Right kidney (tissue), 1 donor: ENCODE measurements at regions not wholly inside any gene's neighbourhood (a gene's known extent, or its start where the extent isn't known, plus 50 kb on each side); places are given as distances from the start of the nearest gene placed in this dataset.
"Not testable (repeated sequence)": the region's sequence is repeated elsewhere in the genome, so short reads cannot be mapped to it uniquely, and the experiment has no call there.

ENCODE experiments used
- DNase-seq: peaks from one replicate; pipeline ENCODE4 v3.0.0-alpha.2; 2016

GRCh38 chr10:6721964-6722615 is 142.0 kb upstream of the PRKCQ start:
- no peak for DNase-seq

GRCh38 chr10:6721480-6721879 is 141.4 kb upstream of the PRKCQ start:
- peak; percentile 25 for DNase-seq

- no peak for DNase-seq
Measured at GRCh38 chr10:6719561-6719960, 139.5 kb upstream of the PRKCQ start.

GRCh38 chr10:6718550-6718949 is 138.5 kb upstream of the PRKCQ start:
- no peak for DNase-seq

- no peak for DNase-seq
Measured at GRCh38 chr10:6716516-6716915, 136.4 kb upstream of the PRKCQ start.

- no peak for DNase-seq
Measured at GRCh38 chr10:6713716-6714115, 133.6 kb upstream of the PRKCQ start.

GRCh38 chr10:6713120-6713519 is 133.0 kb upstream of the PRKCQ start:
- no peak for DNase-seq

- no peak for DNase-seq
Measured at GRCh38 chr10:6711881-6712280, 131.8 kb upstream of the PRKCQ start.

- no peak for DNase-seq
Measured at GRCh38 chr10:6711408-6711841, 131.3 kb upstream of the PRKCQ start.

GRCh38 chr10:6707352-6707751 is 127.3 kb upstream of the PRKCQ start:
- no peak for DNase-seq

GRCh38 chr10:6706725-6707124 is 126.6 kb upstream of the PRKCQ start:
- no peak for DNase-seq

- DNase-seq: no peak
Measured at GRCh38 chr10:6704896-6705295, 124.8 kb upstream of the PRKCQ start.

GRCh38 chr10:6702833-6703232 is 122.8 kb upstream of the PRKCQ start:
- DNase-seq: not testable (repeated sequence)

GRCh38 chr10:6702030-6702429 is 122.0 kb upstream of the PRKCQ start:
- DNase-seq: no peak

- no peak for DNase-seq
Measured at GRCh38 chr10:6701289-6701688, 121.2 kb upstream of the PRKCQ start.

GRCh38 chr10:6700066-6700465 is 120.0 kb upstream of the PRKCQ start:
- no peak for DNase-seq

GRCh38 chr10:6699336-6699735 is 119.3 kb upstream of the PRKCQ start:
- no peak for DNase-seq

- DNase-seq: no peak
Measured at GRCh38 chr10:6695519-6695918, 115.4 kb upstream of the PRKCQ start.

- DNase-seq: no peak
Measured at GRCh38 chr10:6694447-6695140, 114.5 kb upstream of the PRKCQ start.

- no peak for DNase-seq
Measured at GRCh38 chr10:6692856-6693255, 112.8 kb upstream of the PRKCQ start.

- no peak for DNase-seq
Measured at GRCh38 chr10:6692103-6692502, 112.0 kb upstream of the PRKCQ start.

- no peak for DNase-seq
Measured at GRCh38 chr10:6689036-6689435, 109.0 kb upstream of the PRKCQ start.

GRCh38 chr10:6680735-6681134 is 100.7 kb upstream of the PRKCQ start:
- DNase-seq: no peak

GRCh38 chr10:6678956-6679355 is 98.9 kb upstream of the PRKCQ start:
- no peak for DNase-seq
